HG03045 (cell line): ENCODE measurements at regions not wholly inside any gene's neighbourhood (a gene's known extent, or its start where the extent isn't known, plus 50 kb on each side); places are given as distances from the start of the nearest gene placed in this dataset.

Source experiments
- ATAC-seq: cut with Tn5 transposase; IDR thresholded peaks from one replicate; pipeline ENCODE4 v1.9.1; 2021; ENCODE audit warnings: mild to moderate bottlenecking, moderate library complexity; ENCODE audit not compliant: unreplicated experiment

DNA sequence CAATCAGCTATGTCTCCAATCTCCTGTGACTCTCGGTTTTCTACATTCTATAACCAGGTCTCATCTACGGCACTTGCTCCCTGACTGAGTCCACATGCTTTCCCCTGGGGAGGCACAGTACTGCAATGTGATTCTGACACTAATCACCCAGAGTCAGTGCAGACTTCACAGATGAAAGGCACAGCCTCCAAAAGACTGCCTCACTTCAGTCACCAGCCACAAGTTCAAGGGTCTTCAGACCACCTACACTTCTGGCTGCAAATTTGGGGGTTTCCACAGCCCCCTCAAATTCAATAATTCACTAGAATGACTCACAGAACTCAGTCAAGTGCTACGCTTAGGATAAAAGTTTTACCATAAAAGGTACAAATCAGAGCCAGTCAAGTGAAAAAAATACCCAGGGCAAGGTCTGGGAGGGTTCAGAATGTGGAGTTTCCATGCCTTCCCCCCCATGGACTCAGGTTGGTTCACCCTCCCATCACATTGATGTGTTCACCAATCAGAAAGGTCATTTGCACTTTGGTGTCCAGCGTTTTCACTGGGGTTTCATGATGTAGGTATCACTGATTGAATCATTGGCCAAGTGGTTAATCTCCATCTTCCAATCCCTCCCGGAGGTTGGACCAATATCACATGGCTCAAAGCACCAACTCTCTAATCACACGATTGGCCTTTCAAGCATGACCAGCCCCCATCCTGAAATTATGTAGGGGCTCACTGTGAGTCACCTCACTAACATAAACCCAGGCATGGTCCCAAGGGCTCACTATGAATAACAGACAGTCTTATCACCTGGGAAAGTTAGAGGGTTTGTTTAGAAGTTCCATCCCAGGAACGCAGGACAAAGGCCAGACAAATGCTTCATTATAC is 182.9 kb upstream of the CAMK1G start:
- ATAC-seq = no peak

- ATAC-seq = no peak
These were observed 180.8 kb upstream of the CAMK1G start for GRCh38 chr1:209402697-209403096.

GRCh38 chr1:209403921-209404320 is 179.6 kb upstream of the CAMK1G start:
- ATAC-seq = no peak

GRCh38 chr1:209404577-209404976 is 178.9 kb upstream of the CAMK1G start:
- no peak for ATAC-seq

DNA sequence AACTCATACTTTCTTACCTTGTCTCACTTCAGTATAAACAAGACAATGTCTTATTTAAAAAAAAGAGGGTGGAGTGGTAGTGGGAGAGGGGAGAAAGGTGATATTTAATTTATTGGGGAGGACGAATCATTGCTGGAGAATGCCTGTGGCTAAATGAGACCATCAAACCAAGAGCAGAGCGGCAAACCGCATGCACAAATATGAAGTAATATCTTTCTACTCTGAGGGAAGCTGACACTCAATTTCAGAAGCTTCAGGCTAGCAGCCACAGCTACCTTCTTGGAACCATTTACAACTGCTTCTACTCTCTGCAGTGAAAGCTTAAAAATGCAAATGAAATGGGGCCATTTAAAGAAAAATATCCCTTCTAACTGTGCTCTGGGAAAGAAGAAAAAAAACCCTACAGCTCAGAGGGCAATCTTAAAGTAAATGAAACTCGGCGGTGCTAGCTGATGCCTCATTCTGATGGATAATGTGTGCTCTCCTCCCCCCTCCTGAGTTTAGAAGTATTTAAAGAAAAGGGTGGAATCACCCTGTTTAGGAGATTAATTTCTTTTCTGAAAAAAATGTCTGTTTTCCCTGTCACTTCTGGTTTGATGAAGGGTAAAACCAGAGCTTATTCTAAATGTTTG is 178.2 kb upstream of the CAMK1G start:
- ATAC-seq = no peak

- no peak for ATAC-seq
These were observed 177.3 kb upstream of the CAMK1G start for GRCh38 chr1:209406168-209406567.

GRCh38 chr1:209406595-209406994 is 176.9 kb upstream of the CAMK1G start:
- ATAC-seq = no peak

- no peak for ATAC-seq
These were observed 173.7 kb upstream of the CAMK1G start for GRCh38 chr1:209409780-209410179.

DNA sequence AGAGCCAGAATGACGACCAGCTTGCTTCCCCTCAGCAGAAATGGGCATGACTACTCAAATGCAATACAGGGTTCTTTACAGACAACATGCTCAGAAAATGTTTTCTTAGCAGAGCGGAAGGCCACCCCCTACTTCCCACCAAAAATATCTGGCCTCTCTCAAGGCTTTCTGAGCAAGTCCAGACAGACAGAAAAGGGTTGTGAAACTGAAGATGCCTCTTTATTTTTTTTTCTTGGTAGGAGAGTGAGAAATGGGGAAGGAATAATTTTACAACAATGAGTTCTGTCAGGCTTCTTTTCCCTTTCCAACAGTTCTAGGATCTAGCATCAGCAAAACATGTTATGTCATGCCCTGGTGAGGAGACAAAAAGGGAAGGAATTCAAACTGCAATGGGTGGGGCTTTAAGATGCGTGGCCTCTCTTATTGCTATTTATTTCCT is 172.0 kb upstream of the CAMK1G start:
- ATAC-seq = no peak

GRCh38 chr1:209412036-209412435 is 171.5 kb upstream of the CAMK1G start:
- no peak for ATAC-seq

DNA sequence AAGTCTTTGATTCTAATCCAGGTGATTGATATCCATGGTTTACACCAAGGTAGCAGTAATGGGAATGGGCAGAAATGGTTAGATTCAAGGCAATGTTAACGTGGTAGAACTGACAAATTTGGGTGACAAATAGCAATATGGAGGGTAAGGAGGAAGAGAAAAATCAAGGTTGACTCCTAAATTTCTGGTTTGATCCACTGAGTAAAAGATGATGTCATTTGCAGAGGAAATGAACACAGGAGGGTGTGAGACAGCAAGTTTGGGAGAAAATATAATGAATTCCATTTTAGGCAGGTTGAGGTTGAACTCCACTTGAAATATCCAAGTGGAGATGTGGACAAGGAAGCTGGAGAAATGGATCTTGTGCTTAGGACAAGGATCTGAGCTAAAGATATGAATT is 170.9 kb upstream of the CAMK1G start:
- no peak for ATAC-seq

DNA sequence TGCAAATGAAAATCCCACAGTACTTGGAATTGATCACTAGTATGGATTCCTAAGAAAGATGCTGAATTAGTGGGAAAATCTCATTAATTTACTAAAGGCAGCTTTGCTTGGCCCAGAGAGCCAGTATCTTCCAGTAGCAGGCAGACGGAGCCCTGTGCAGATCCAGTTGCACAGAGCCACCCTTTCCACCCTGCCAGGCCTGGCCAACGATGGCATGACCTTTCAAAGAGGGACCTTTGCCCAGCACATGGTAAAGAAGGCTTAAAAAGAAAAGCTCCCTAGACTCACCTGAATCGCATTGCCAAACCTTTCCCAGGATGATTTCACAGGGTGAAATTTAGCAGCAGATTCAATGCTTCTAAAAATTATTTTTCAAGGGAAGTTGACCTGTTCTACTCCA is 170.5 kb upstream of the CAMK1G start:
- no peak for ATAC-seq

DNA sequence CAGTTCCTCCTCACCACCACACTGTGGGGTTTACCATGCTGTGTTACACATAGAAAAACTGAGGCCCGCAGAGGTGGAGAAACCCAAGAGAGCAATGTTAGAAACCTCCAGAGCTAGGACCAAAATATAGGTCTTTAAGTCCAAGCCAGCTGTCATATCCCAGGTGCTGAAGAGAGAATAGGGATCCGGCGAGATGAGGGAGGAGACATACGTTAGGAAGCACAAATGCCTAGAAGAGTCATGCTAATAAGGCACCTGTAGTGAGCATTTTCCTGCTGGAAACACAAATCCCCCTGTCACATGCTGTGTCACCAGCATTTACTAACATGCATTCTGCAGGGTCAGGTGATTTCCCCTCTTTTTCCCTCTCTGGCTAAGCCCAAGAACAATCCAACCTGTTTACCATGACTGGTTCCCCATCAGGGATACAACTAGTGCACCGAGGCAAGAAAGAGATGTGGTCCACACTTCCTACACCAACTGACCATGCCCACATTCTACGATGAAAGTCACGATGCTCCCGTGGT is 168.6 kb upstream of the CAMK1G start:
- no peak for ATAC-seq

DNA sequence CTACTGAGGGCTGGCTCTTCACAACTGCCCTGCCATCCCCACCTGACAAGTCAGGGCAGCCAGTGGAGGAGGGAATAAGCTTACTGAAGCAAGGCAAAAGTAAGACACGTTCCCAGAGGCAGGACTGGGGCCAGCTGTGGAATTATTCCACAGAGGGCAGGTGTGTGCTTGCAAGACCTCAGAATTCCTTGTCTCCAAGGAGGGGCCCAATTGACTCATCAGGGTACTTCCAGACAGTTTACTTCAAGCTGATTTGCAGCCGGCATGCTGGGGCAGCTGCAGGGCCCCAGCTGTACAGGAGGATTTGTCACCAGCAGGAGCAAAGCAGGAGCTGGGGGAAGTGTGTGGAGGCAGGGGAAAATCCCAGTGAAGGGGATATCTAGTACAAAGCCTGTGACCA is 167.5 kb upstream of the CAMK1G start:
- ATAC-seq = no peak

DNA sequence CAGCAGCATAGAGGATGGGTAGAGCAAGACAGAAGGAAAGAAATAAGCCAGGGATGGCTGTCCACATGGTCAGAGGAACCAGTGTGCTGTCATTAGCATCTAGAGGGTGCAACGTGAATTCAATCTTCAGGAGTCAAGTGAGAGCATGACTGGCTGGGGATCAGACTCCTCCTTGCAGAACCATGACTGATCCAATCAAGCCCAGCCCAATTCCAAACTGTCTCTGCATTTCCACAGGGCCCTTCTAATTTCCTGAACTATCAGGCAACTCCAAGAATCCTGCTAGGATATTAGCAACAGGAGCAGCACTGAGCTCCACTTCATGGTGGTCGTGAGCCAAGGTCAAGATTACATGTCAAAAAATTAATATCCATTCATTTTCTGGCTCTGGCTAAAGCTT is 166.8 kb upstream of the CAMK1G start:
- no peak for ATAC-seq

- no peak for ATAC-seq
These were observed 165.8 kb upstream of the CAMK1G start for GRCh38 chr1:209417761-209418160.

- ATAC-seq = no peak
These were observed 163.2 kb upstream of the CAMK1G start for GRCh38 chr1:209420276-209420675.

DNA sequence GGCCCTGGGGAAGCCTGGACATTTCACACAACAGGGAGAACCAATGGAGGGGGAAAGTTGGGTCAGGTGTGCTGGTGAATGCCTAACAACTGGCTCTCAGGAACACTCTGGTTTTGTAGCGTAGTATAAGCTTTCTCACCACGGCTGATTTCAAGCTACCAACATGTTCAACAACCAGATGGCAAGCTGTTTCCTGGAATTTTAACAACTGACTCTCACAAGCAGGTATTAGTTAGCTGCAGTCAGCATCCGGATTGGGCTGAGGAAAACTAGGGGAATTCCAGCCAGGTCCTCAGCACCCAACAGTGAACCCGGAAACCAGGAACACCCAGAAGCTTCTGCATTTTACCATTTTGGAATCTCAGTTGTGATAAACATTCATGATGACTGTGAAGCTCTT is 162.3 kb upstream of the CAMK1G start:
- no peak for ATAC-seq

- ATAC-seq = no peak
These were observed 161.4 kb upstream of the CAMK1G start for GRCh38 chr1:209421978-209422680.

GRCh38 chr1:209425959-209426358 is 157.6 kb upstream of the CAMK1G start:
- ATAC-seq = no peak

DNA sequence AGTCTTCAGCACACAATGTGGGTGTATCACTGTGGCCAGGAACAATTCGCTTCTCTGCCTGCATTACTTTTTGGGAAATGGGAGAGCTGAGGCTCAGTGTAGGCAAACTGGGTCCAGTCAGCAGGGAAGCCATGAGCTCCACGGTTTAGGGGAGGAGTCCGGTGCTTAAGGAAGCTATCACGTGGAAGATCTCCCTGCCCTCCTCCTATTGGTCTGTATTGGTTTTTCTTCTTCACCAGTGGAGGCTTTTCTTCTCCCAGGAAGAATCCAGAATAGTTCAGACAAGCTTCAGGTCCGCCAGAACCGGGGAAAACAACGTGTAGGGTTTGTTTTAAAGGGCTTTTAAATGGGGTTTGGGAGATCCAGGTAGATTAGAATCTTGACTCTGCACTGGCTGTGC is 156.2 kb upstream of the CAMK1G start:
- ATAC-seq = no peak

DNA sequence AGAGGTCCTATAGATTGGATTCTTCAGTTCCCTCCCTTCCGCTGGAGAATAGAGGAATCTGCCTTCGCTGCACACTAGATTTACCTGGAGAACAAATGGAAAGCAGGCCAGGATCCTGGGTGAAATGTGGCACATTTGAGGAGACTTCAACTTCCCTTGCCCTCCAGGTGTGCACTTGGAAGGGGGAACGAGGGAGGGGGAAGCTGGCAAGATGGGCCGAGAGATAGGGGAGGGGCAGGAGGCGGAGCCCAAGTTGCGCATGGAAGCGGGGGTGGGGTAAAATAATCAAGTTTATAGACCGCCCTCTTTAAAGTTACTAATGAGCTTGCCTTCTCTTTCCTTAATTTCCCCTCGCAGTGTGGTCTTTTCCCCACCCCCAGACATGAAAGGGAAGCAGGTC is 155.7 kb upstream of the CAMK1G start:
- ATAC-seq = no peak
